Right atrium auricular region (tissue), 2 donors: ENCODE measurements at regions not wholly inside any gene's neighbourhood (a gene's known extent, or its start where the extent isn't known, plus 50 kb on each side); places are given as distances from the start of the nearest gene placed in this dataset.

Experiments
- DNase-seq: peaks from one replicate; pipeline ENCODE4 v3.0.0-alpha.2; 2019; ENCODE audit warnings: low spot score
- H3K27ac ChIP-seq, 2 donors: fragments of 200-600 bp; sonication (generic); 1 replicate in 1 of 2; 2 replicates in 1 of 2; pipeline ENCODE4 v1.5.1; 2016 to 2019
- H3K27me3 ChIP-seq, 2 donors: fragments of 200-600 bp; sonication (generic); one replicate each; pipeline versions ENCODE4 v1.5.1 to v1.6.0; 2017 to 2019
- H3K36me3 ChIP-seq: fragments of 200-600 bp; sonication (generic); one replicate; pipeline ENCODE4 v1.5.1; 2016
- H3K4me1 ChIP-seq, 2 donors: fragments of 200-600 bp; sonication (generic); one replicate each; pipeline versions ENCODE4 v1.5.1 to v1.6.0; 2017 to 2019
- H3K4me3 ChIP-seq, 2 donors: fragments of 200-600 bp; sonication (generic); 1 replicate in 1 of 2; 2 replicates in 1 of 2; pipeline ENCODE4 v1.5.1; 2017 to 2019; ENCODE audit warnings: mild to moderate bottlenecking in 1 of 2, moderate library complexity in 1 of 2
- H3K9me3 ChIP-seq, 2 donors: fragments of 200-600 bp; sonication (generic); one replicate each; pipeline ENCODE4 v1.5.1; 2019
- CTCF ChIP-seq, 2 donors: fragments of 200-600 bp; sonication (generic); IDR thresholded peaks; one replicate each; pipeline ENCODE4 v1.5.1; 2019; ENCODE audit warnings: antibody characterized with exemption in 2 of 2

GRCh38 chr10:28949005-28950004 lies 272.0 kb downstream of the BAMBI start:
- H3K9me3 ChIP-seq = peaks cover 0 to 4% of the 10 kb centered on the region in 2 donors
- H3K27ac ChIP-seq = no peak overlapping the region
- H3K4me1 ChIP-seq = peaks cover 0 to 17% of the 10 kb centered on the region in 2 donors
- H3K36me3 ChIP-seq = no peaks in the 10 kb centered on the region
- no peak for DNase-seq
- H3K4me3 ChIP-seq = no peak overlapping the region
- H3K27me3 ChIP-seq = no peaks in the 10 kb centered on the region
- TF ChIP-seq CTCF (IDR thresholded peaks at IDR 0.05) = no peak

- no peak overlapping the region for H3K27ac ChIP-seq
Measured at GRCh38 chr10:28951484-28951883, 274.2 kb downstream of the BAMBI start.

GRCh38 chr10:28952523-28952922 lies 275.2 kb downstream of the BAMBI start:
- no peak for DNase-seq
- Histone ChIP-seq H3K27me3 (no peaks in the 10 kb centered on the region), H3K4me1 (peaks cover 0 to 3% of the 10 kb centered on the region in 2 donors), H3K27ac (no peak overlapping the region), H3K9me3 (no peaks in the 10 kb centered on the region), H3K4me3 (no peak overlapping the region), H3K36me3 (no peaks in the 10 kb centered on the region)
- TF ChIP-seq CTCF (IDR thresholded peaks at IDR 0.05) = no peak

More at GRCh38 chr10:28951484-28951883, 274.2 kb downstream of the BAMBI start:
- Histone ChIP-seq H3K4me3 (no peak overlapping the region), H3K36me3 (no peaks in the 10 kb centered on the region), H3K9me3 (no peaks in the 10 kb centered on the region), H3K4me1 (peaks cover 0 to 13% of the 10 kb centered on the region in 2 donors), H3K27me3 (no peaks in the 10 kb centered on the region)
- DNase-seq = no peak
- no peak for TF ChIP-seq CTCF (IDR thresholded peaks at IDR 0.05)

- TF ChIP-seq CTCF (IDR thresholded peaks at IDR 0.05) = no peak
- H3K9me3 ChIP-seq = no peaks in the 10 kb centered on the region
- no peaks in the 10 kb centered on the region for H3K36me3 ChIP-seq
- DNase-seq = no peak
- no peaks in the 10 kb centered on the region for H3K4me1 ChIP-seq
- H3K4me3 ChIP-seq = no peak overlapping the region
- H3K27me3 ChIP-seq = no peaks in the 10 kb centered on the region
- H3K27ac ChIP-seq = no peak overlapping the region
Measured at GRCh38 chr10:28954211-28954610, 276.9 kb downstream of the BAMBI start.

GRCh38 chr10:28958468-28958867 lies 281.1 kb downstream of the BAMBI start:
- H3K27ac ChIP-seq = no peak overlapping the region
- TF ChIP-seq CTCF (IDR thresholded peaks at IDR 0.05) = no peak
- no peak overlapping the region for H3K4me3 ChIP-seq
- DNase-seq = no peak
- no peaks in the 10 kb centered on the region for H3K4me1 ChIP-seq
- H3K9me3 ChIP-seq = no peaks in the 10 kb centered on the region
- no peaks in the 10 kb centered on the region for H3K27me3 ChIP-seq
- H3K36me3 ChIP-seq = no peaks in the 10 kb centered on the region
